Activated CD8-positive, alpha-beta T cell treated with anti-CD3 and anti-CD28 coated beads for 36 hours (primary cell): ENCODE measurements at regions not wholly inside any gene's neighbourhood (a gene's known extent, or its start where the extent isn't known, plus 50 kb on each side); places are given as distances from the start of the nearest gene placed in this dataset.

ENCODE experiments used
- ATAC-seq: fragments of 200-7000 bp; cut with Tn5 transposase; one replicate; pipeline ENCODE4 v1.10.0; 2021; ENCODE audit warnings: mild to moderate bottlenecking, moderate library complexity
- CTCF ChIA-PET: fragments of 350-600 bp; sonication (Branson Sonifier 250); formaldehyde crosslinking; loops from one replicate; lab custom pipeline; 2021; ENCODE audit warnings: antibody characterized with exemption; lab: Charles Lee
- POLR2A ChIA-PET: fragments of 350-600 bp; sonication (Branson Sonifier 250); formaldehyde crosslinking; loops from one replicate; lab custom pipeline; 2021; ENCODE audit warnings: antibody characterized with exemption; lab: Charles Lee
- DNase-seq: peaks from one replicate; pipeline ENCODE4 v3.0.0-alpha.2; 2020
- H3K27ac Mint-ChIP-seq: one replicate; pipeline ENCODE4 v1.8.0; 2021; ENCODE audit warnings: mild to moderate bottlenecking, mixed read lengths
- H3K27me3 Mint-ChIP-seq: one replicate; pipeline ENCODE4 v1.8.0; 2021; ENCODE audit warnings: mixed read lengths
- H3K36me3 Mint-ChIP-seq: one replicate; pipeline ENCODE4 v1.8.0; 2021; ENCODE audit warnings: low read depth, mixed read lengths
- H3K4me1 Mint-ChIP-seq: one replicate; pipeline ENCODE4 v1.8.0; 2021; ENCODE audit warnings: low read depth, mixed read lengths
- H3K4me3 Mint-ChIP-seq: one replicate; pipeline ENCODE4 v1.8.0; 2021; ENCODE audit warnings: mild to moderate bottlenecking, moderate library complexity, mixed read lengths
- H3K9me3 Mint-ChIP-seq: one replicate; pipeline ENCODE4 v1.8.0; 2021; ENCODE audit warnings: mixed read lengths
- CTCF ChIP-seq: fragments of 200-600 bp; IDR thresholded peaks from one replicate; pipeline ENCODE4 v1.8.0; 2022; ENCODE audit warnings: antibody characterized with exemption, mild to moderate bottlenecking
- intact Hi-C: fragments of 100-400 bp; cut with micrococcal nuclease; formaldehyde crosslinking; loops from one replicate; pipeline ENCODE4 v1.10.0; 2022

GRCh38 chr20:63106108-63106764, 99.5 kb upstream of the BHLHE23 start:
- Mint-ChIP-seq H3K4me3 (no peak overlapping the region), H3K4me1 (peaks cover 2% of the 10 kb centered on the region), H3K27ac (no peak overlapping the region), H3K27me3 (no peaks in the 10 kb centered on the region), H3K9me3 (peaks cover 2% of the 10 kb centered on the region), H3K36me3 (no peaks in the 10 kb centered on the region)
- ChIA-PET POLR2A (interaction anchor here (0.6 to 1.0 kb wide), 2 partner anchors 15 to 60 kb away, joined by 3 read pairs; no protein-coding TSS in a partner anchor), CTCF (no interaction called here)
- DNase-seq (no peak), ATAC-seq (no peak)
- intact Hi-C loops, result no loop called here
- no peak for TF ChIP-seq CTCF

GRCh38 chr20:63105211-63106107, 98.7 kb upstream of the BHLHE23 start:
- H3K4me3 Mint-ChIP-seq, result no peak overlapping the region
- intact Hi-C loops, result no loop called here
- peaks cover 2% of the 10 kb centered on the region for H3K9me3 Mint-ChIP-seq
- H3K27ac Mint-ChIP-seq, result no peak overlapping the region
- POLR2A ChIA-PET, result interaction anchor here (1.0 kb wide), 1 partner anchor 16 kb away, joined by 3 read pairs; no protein-coding TSS in a partner anchor
- peaks cover 2% of the 10 kb centered on the region for H3K4me1 Mint-ChIP-seq
- H3K36me3 Mint-ChIP-seq, result no peaks in the 10 kb centered on the region
- TF ChIP-seq CTCF, result no peak
- no peaks in the 10 kb centered on the region for H3K27me3 Mint-ChIP-seq
- CTCF ChIA-PET, result no interaction called here
- DNase-seq, result no peak
- ATAC-seq, result no peak

GRCh38 chr20:63104312-63105181, 97.8 kb upstream of the BHLHE23 start:
- H3K36me3 Mint-ChIP-seq, result no peaks in the 10 kb centered on the region
- POLR2A ChIA-PET, result interaction anchor here (1.6 kb wide), 1 partner anchor 22 kb away, joined by 4 read pairs; no protein-coding TSS in a partner anchor
- intact Hi-C loops, result no loop called here

More at GRCh38 chr20:63104312-63105181, 97.8 kb upstream of the BHLHE23 start:
- H3K27ac Mint-ChIP-seq, result no peak overlapping the region
- no peaks in the 10 kb centered on the region for H3K27me3 Mint-ChIP-seq
- TF ChIP-seq CTCF, result no peak
- peaks cover 2% of the 10 kb centered on the region for H3K4me1 Mint-ChIP-seq
- peak overlapping the region; percentile 21 for H3K4me3 Mint-ChIP-seq
- ATAC-seq (no peak), DNase-seq (no peak)
- CTCF ChIA-PET, result no interaction called here
- peaks cover 2% of the 10 kb centered on the region for H3K9me3 Mint-ChIP-seq
